ACC112 (cell line): ENCODE measurements at regions not wholly inside any gene's neighbourhood (a gene's known extent, or its start where the extent isn't known, plus 50 kb on each side); places are given as distances from the start of the nearest gene placed in this dataset.

Source experiments
- H2AFZ ChIP-seq: fragments of 200-600 bp; sonication (generic); one replicate; pipeline ENCODE4 v1.6.0; 2017; ENCODE audit warnings: antibody characterized with exemption, low read length; ENCODE audit not compliant: unreplicated experiment
- H3K27ac ChIP-seq: fragments of 200-600 bp; sonication (generic); 2 replicates; pipeline ENCODE4 v1.5.1; 2014; ENCODE audit warnings: low read depth, mild to moderate bottlenecking, antibody characterized with exemption, low read length, moderate library complexity
- H3K27me3 ChIP-seq: fragments of 200-600 bp; sonication (generic); 2 replicates; pipeline ENCODE4 v1.6.1; 2014; ENCODE audit warnings: mild to moderate bottlenecking, antibody characterized with exemption, low read length, moderate library complexity, mixed read lengths; ENCODE audit not compliant: insufficient read depth
- H3K36me3 ChIP-seq: fragments of 200-600 bp; sonication (generic); 2 replicates; pipeline ENCODE4 v1.6.1; 2016; ENCODE audit warnings: mild to moderate bottlenecking, antibody characterized with exemption, low read length, moderate library complexity, mixed read lengths; ENCODE audit not compliant: insufficient read depth
- H3K4me1 ChIP-seq: fragments of 200-600 bp; sonication (generic); one replicate; pipeline ENCODE4 v1.6.1; 2016; ENCODE audit warnings: low read length, mixed read lengths; ENCODE audit not compliant: insufficient read depth, unreplicated experiment, control insufficient read depth
- H3K4me3 ChIP-seq: fragments of 200-600 bp; sonication (generic); 2 replicates; pipeline ENCODE4 v1.5.1; 2014; ENCODE audit warnings: mild to moderate bottlenecking, low read depth, low read length
- H3K79me2 ChIP-seq: fragments of 200-600 bp; sonication (generic); one replicate; pipeline ENCODE4 v1.6.0; 2016; ENCODE audit warnings: low read length; ENCODE audit not compliant: control insufficient read depth, unreplicated experiment, insufficient read depth

GRCh38 chr17:72576289-72576759 is 455.5 kb downstream of the SOX9 start:
- H2AFZ ChIP-seq, result no peak overlapping the region
- H3K27ac ChIP-seq, result no peak overlapping the region
- H3K79me2 ChIP-seq, result peaks cover 39% of the 10 kb centered on the region
- H3K4me1 ChIP-seq, result peaks cover 11% of the 10 kb centered on the region
- H3K4me3 ChIP-seq, result no peak overlapping the region
- no peaks in the 10 kb centered on the region for H3K36me3 ChIP-seq
- no peaks in the 10 kb centered on the region for H3K27me3 ChIP-seq

DNA sequence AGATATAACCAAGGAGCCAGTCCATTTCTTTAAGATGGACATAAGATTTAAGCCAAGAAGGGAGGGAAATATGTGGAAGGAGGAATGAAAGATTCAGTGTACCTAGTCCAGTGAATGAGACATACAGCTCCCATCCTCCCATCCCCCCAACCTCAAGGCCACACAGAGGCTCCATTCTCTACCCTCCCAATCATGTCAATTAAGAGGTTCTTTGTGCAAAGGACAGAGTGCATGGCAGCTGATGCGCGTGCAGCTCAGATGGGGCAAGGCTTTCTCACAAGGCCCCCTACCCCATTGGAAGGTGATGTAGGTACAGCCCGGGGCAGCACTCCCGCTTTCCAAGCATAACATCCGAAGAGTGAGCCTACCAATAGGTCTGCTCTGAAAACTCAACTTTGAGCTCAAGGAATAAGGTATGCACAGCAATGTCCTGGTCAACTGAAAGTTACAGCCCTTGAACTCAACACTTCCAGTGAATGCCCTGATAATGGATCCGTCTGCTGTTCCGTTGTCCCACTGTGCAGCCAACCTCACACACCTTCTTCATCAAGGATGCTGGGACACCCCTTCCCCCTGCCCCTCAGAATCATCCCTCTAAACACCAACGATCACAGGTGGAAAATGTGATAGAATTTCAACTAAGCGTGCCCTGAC is 458.1 kb downstream of the SOX9 start:
- Histone ChIP-seq H3K4me1 (peaks cover 11% of the 10 kb centered on the region), H3K79me2 (peaks cover 46% of the 10 kb centered on the region), H2AFZ (no peak overlapping the region), H3K36me3 (no peaks in the 10 kb centered on the region), H3K4me3 (no peak overlapping the region), H3K27ac (no peak overlapping the region), H3K27me3 (no peaks in the 10 kb centered on the region)

DNA sequence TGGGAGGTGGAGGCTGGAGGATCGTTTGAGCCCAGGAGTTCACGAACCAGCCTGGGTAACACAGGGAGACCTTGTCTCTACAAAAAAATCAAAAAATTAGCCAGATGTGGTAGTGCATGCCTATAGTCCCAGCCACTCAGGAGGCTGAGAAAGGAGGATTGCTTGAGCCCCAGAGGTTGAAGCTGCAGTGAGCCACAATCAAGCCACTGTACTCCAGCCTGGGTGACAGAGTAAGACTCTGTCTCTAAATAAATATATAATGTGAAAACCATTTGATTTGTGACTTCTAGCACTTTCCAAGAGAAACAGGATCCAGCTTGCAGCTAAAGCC is 459.1 kb downstream of the SOX9 start:
- Histone ChIP-seq H3K4me1 (peaks cover 11% of the 10 kb centered on the region), H3K27ac (no peak overlapping the region), H3K4me3 (no peak overlapping the region), H3K36me3 (no peaks in the 10 kb centered on the region), H2AFZ (no peak overlapping the region), H3K27me3 (no peaks in the 10 kb centered on the region), H3K79me2 (peaks cover 43% of the 10 kb centered on the region)

DNA sequence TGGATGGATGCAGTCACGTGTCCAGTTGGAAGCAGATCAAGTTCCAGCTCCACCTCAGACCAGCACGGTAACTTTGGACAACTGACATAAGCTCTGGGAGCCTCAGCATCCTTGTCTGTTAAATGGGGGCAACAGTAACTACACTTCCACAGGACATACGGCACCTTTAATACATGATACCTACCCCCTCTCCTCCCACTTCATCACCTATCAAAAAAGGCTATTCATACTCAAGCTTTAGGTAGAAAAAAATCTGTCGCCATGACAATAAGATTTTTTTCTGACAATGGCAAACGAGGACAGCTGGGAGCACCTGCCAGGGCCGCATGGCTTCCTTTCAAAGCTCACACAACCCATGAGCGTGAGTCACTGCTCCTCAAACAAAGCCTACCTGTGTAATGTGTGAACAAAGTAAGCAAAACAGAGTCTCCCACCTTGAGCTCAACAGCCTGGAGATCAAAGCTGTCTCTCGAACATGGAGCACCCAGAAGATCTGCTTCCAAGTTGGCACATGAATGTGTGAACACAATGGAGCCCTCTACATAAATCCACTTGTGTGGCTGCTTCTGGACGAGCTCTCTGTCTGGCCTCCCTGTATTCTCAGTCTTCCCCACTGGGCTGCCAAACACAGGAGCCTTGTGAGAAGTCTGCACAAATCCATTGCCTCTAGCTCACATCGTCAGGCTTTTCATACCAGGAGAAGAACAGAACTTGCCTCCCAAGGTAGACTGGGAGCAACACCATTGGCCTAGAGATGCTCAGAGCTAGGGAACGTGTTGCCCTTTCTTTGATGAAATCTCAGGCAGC is 459.7 kb downstream of the SOX9 start:
- H3K4me1 ChIP-seq, result peaks cover 10% of the 10 kb centered on the region
- peaks cover 38% of the 10 kb centered on the region for H3K79me2 ChIP-seq
- H3K36me3 ChIP-seq, result no peaks in the 10 kb centered on the region
- H2AFZ ChIP-seq, result no peak overlapping the region
- H3K4me3 ChIP-seq, result no peak overlapping the region
- H3K27ac ChIP-seq, result no peak overlapping the region
- H3K27me3 ChIP-seq, result no peaks in the 10 kb centered on the region

DNA sequence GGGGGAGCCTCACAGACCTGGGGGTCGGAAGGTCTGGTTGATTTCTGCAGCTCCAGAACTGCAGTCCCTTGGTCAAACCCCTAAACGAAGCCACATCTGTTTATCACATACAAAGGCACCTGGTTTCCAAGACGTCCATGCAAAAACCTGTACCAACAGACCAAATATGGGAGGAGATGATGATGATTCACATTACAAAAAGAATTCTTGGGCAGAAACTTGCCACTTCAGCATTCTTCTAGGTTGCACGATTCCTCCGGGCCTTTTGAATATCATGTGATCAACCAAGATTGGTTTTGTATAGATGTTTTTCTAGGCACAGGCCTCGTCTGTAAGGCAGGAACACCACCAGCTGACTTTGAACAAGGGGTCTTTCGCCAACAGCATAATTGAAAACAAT is 466.3 kb downstream of the SOX9 start:
- Histone ChIP-seq H3K79me2 (peaks cover 68% of the 10 kb centered on the region), H3K4me1 (peaks cover 19% of the 10 kb centered on the region), H3K36me3 (no peaks in the 10 kb centered on the region), H3K27ac (no peak overlapping the region), H2AFZ (no peak overlapping the region), H3K4me3 (no peak overlapping the region), H3K27me3 (no peaks in the 10 kb centered on the region)

DNA sequence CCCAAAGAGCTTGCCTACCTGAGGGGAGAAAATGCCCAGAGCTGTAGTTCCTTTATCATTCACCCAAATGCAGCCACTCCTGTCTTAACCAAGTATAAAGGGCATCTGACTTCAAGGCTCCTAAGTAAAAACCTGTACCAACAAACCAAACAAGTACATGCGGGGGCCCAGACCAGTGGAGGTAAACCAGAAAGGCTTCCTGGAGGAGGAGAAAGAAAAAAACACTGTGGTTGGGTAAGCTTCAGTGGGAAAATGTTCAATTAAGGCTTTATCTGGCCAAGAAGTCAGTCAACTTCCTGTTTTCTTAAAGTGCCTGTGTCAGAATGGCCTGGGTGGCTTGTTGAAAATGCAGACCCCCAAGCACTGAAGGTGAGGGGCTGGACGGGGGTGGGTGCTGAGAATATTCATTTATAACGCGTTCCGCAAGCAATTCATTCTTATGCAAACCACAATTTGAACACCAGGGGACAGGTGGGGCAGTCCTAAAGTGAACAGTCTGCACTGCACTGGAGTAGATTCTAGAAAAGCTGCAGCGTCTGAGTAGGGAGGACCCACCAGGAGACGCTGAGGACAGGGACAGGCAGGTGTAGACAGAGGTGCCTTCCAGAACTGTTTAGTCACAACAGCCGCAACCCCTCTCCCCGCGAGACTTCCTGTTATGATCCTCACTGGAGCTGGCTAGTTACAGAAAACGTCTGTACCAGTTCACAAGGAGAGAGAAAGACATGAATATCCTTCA is 467.1 kb downstream of the SOX9 start:
- Histone ChIP-seq H3K36me3 (no peaks in the 10 kb centered on the region), H3K4me3 (no peak overlapping the region), H3K27ac (no peak overlapping the region), H3K27me3 (no peaks in the 10 kb centered on the region), H3K4me1 (peaks cover 19% of the 10 kb centered on the region), H2AFZ (no peak overlapping the region), H3K79me2 (peaks cover 67% of the 10 kb centered on the region)

- H3K27ac ChIP-seq, result no peak overlapping the region
- H3K4me3 ChIP-seq, result no peak overlapping the region
- no peaks in the 10 kb centered on the region for H3K36me3 ChIP-seq
Observed at GRCh38 chr17:72588561-72588960, 467.7 kb downstream of the SOX9 start.

DNA sequence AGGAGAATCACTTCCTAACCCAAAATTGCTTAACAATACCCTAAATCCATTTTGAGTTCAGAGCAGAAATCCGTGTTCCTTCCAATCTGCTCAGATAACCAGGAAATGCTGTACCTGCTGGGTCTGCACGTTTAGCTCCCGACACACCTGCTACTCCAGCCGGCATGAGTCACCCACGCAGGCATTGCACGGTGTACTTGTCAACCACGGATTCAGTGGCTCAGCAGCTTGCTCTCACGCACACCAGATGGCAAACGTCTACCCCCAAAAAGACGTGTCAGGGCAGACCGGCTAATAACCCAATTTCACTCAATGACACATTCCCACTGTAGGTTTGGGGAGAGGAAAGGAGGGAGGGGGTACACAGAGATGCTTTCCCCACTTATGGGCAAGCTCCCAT is 468.1 kb downstream of the SOX9 start:
- Histone ChIP-seq H3K36me3 (no peaks in the 10 kb centered on the region), H2AFZ (no peak overlapping the region), H3K4me1 (peaks cover 19% of the 10 kb centered on the region), H3K4me3 (no peak overlapping the region), H3K79me2 (peaks cover 66% of the 10 kb centered on the region), H3K27ac (no peak overlapping the region), H3K27me3 (no peaks in the 10 kb centered on the region)

More at GRCh38 chr17:72588561-72588960, 467.7 kb downstream of the SOX9 start:
- Histone ChIP-seq H3K79me2 (peaks cover 66% of the 10 kb centered on the region), H2AFZ (no peak overlapping the region), H3K4me1 (peaks cover 19% of the 10 kb centered on the region), H3K27me3 (no peaks in the 10 kb centered on the region)

- no peaks in the 10 kb centered on the region for H3K27me3 ChIP-seq
- no peaks in the 10 kb centered on the region for H3K36me3 ChIP-seq
- H3K79me2 ChIP-seq, result peaks cover 61% of the 10 kb centered on the region
- H3K4me3 ChIP-seq, result peak overlapping the region; percentile 93
- H3K4me1 ChIP-seq, result peaks cover 19% of the 10 kb centered on the region
- H3K27ac ChIP-seq, result peak overlapping the region; percentile 51
- H2AFZ ChIP-seq, result no peak overlapping the region
Observed at GRCh38 chr17:72590382-72590781, 469.6 kb downstream of the SOX9 start.

DNA sequence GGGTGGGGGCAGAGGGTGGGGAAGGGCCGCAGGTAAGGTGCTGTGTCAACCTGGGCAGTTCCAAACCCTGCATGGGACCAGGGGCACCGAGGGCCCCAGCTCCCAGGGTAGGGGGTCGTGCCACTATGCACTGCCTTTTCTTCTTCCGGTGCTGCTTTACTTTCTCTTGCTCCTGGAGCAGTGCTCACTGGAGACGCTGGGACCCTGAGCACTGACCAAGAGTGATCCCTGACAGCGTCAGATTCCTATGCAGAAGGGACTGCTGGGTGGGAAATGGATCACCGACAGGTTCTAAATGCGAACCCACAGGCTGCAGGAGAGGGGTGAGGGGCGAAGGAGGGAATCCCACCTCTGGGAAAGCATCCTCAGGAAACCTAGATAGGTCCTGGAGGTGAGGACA is 470.1 kb downstream of the SOX9 start:
- no peaks in the 10 kb centered on the region for H3K36me3 ChIP-seq
- peak overlapping the region; percentile 51 for H3K27ac ChIP-seq
- peak overlapping the region; percentile 93 for H3K4me3 ChIP-seq
- no peak overlapping the region for H2AFZ ChIP-seq
- no peaks in the 10 kb centered on the region for H3K27me3 ChIP-seq
- H3K79me2 ChIP-seq, result peaks cover 57% of the 10 kb centered on the region
- H3K4me1 ChIP-seq, result peaks cover 19% of the 10 kb centered on the region
